NCI-H2107 (cell line): ENCODE measurements at regions not wholly inside any gene's neighbourhood (a gene's known extent, or its start where the extent isn't known, plus 50 kb on each side); places are given as distances from the start of the nearest gene placed in this dataset.

Source experiments
- DNase-seq: peaks from one replicate; lab custom pipeline; 2025; lab: John Stamatoyannopoulos, UW

- no peak for DNase-seq
Measured at GRCh38 chr15:94177112-94177511, 54.2 kb upstream of the MCTP2 start.

- DNase-seq: no peak
Measured at GRCh38 chr15:94175420-94175819, 55.9 kb upstream of the MCTP2 start.

- no peak for DNase-seq
Measured at GRCh38 chr15:94174399-94174802, 57.0 kb upstream of the MCTP2 start.

GRCh38 chr15:94168250-94168649 is 63.1 kb upstream of the MCTP2 start:
- DNase-seq: no peak

GRCh38 chr15:94164971-94165370 is 66.4 kb upstream of the MCTP2 start:
- no peak for DNase-seq

- no peak for DNase-seq
Measured at GRCh38 chr15:94164202-94164807, 67.1 kb upstream of the MCTP2 start.

GRCh38 chr15:94162939-94163338 is 68.4 kb upstream of the MCTP2 start:
- DNase-seq: no peak

GRCh38 chr15:94154255-94154654 is 77.1 kb upstream of the MCTP2 start:
- DNase-seq: no peak

GRCh38 chr15:94145046-94145445 is 86.3 kb upstream of the MCTP2 start:
- no peak for DNase-seq

GRCh38 chr15:94141802-94142201 is 89.6 kb upstream of the MCTP2 start:
- no peak for DNase-seq

GRCh38 chr15:94135486-94136147 is 95.7 kb upstream of the MCTP2 start:
- no peak for DNase-seq

- DNase-seq: no peak
Measured at GRCh38 chr15:94131875-94132274, 99.5 kb upstream of the MCTP2 start.

GRCh38 chr15:94130504-94130903 is 100.9 kb upstream of the MCTP2 start:
- DNase-seq: no peak

GRCh38 chr15:94127006-94127405 is 104.4 kb upstream of the MCTP2 start:
- DNase-seq: no peak

GRCh38 chr15:94125698-94126097 is 105.7 kb upstream of the MCTP2 start:
- DNase-seq: no peak

GRCh38 chr15:94125156-94125555 is 106.2 kb upstream of the MCTP2 start:
- DNase-seq: no peak

GRCh38 chr15:94122516-94122915 is 108.8 kb upstream of the MCTP2 start:
- DNase-seq: no peak

GRCh38 chr15:94119923-94120775 is 111.2 kb upstream of the MCTP2 start:
- peak; percentile 11 for DNase-seq

- no peak for DNase-seq
Measured at GRCh38 chr15:94119298-94119811, 112.0 kb upstream of the MCTP2 start.

- DNase-seq: no peak
Measured at GRCh38 chr15:94110476-94111130, 120.8 kb upstream of the MCTP2 start.

- DNase-seq: no peak
Measured at GRCh38 chr15:94107652-94108051, 123.7 kb upstream of the MCTP2 start.

- DNase-seq: no peak
Measured at GRCh38 chr15:94105760-94106159, 125.6 kb upstream of the MCTP2 start.
